Breast epithelium (tissue), 3 donors: ENCODE measurements at regions not wholly inside any gene's neighbourhood (a gene's known extent, or its start where the extent isn't known, plus 50 kb on each side); places are given as distances from the start of the nearest gene placed in this dataset.
"Not testable (repeated sequence)": the region's sequence is repeated elsewhere in the genome, so short reads cannot be mapped to it uniquely, and the experiment has no call there.

Experiments used
- CTCF ChIP-seq, 3 donors: fragments of 450-650 bp; IDR thresholded peaks; one replicate each; pipeline ENCODE4 v1.5.1; 2016 to 2017; ENCODE audit warnings: antibody characterized with exemption in 3 of 3, mild to moderate bottlenecking in 3 of 3, moderate library complexity in 3 of 3
- POLR2A ChIP-seq: fragments of 450-650 bp; IDR thresholded peaks from one replicate; pipeline ENCODE4 v1.6.1; 2016; ENCODE audit warnings: antibody characterized with exemption, mild to moderate bottlenecking, moderate library complexity
- POLR2AphosphoS5 ChIP-seq, 3 donors: sonication (generic); formaldehyde crosslinking; IDR thresholded peaks; one replicate each; pipeline ENCODE4 v1.6.1; 2017; ENCODE audit warnings: antibody characterized with exemption in 3 of 3

GRCh38 chr4:179736820-179737219 lies 2294.6 kb upstream of the AGA start:
- not testable (repeated sequence) for TF ChIP-seq CTCF (IDR thresholded peaks at IDR 0.05); POLR2A; POLR2AphosphoS5 (IDR thresholded peaks at IDR 0.05)
